Neuronal stem cell (in vitro differentiated cells): ENCODE measurements at regions not wholly inside any gene's neighbourhood (a gene's known extent, or its start where the extent isn't known, plus 50 kb on each side); places are given as distances from the start of the nearest gene placed in this dataset.
A peak's percentile ranks its signal among the peaks of the same experiment; 100 is the strongest.

ENCODE experiments used
- DNase-seq: peaks from one replicate; pipeline ENCODE4 v3.0.0-alpha.2; 2013; ENCODE audit warnings: low spot score
- H2AFZ ChIP-seq: one replicate; pipeline ENCODE4 v1.6.1; 2013; ENCODE audit warnings: mild to moderate bottlenecking, low read length, inconsistent platforms
- H2AK5ac ChIP-seq: 2 replicates; pipeline ENCODE4 v1.6.1; 2013; ENCODE audit warnings: low read depth, mild to moderate bottlenecking, inconsistent platforms, low read length, moderate library complexity, mixed read lengths
- H2BK120ac ChIP-seq: 2 replicates; pipeline ENCODE4 v1.6.1; 2013; ENCODE audit warnings: low read depth, mild to moderate bottlenecking, inconsistent platforms, low read length, moderate library complexity, mixed read lengths
- H2BK12ac ChIP-seq: one replicate; pipeline ENCODE4 v1.6.1; 2013; ENCODE audit warnings: low read length, inconsistent platforms
- H2BK15ac ChIP-seq: 2 replicates; pipeline ENCODE4 v1.6.1; 2013; ENCODE audit warnings: mild to moderate bottlenecking, low read length, inconsistent platforms, mixed read lengths
- H2BK5ac ChIP-seq: one replicate; pipeline ENCODE4 v1.6.1; 2013; ENCODE audit warnings: inconsistent platforms, mild to moderate bottlenecking, low read length, moderate library complexity
- H3K14ac ChIP-seq: one replicate; pipeline ENCODE4 v1.6.1; 2013; ENCODE audit warnings: low read length, inconsistent platforms
- H3K18ac ChIP-seq: 2 replicates; pipeline ENCODE4 v1.6.1; 2013; ENCODE audit warnings: low read length, inconsistent platforms
- H3K23ac ChIP-seq: 2 replicates; pipeline ENCODE4 v1.6.1; 2013; ENCODE audit warnings: low read depth, mild to moderate bottlenecking, mixed read lengths, low read length, inconsistent platforms; ENCODE audit not compliant: poor library complexity
- H3K27ac ChIP-seq: replicated peaks from 3 replicates; pipeline ENCODE4 v1.5.1; 2013; ENCODE audit warnings: low read length, inconsistent platforms
- H3K27me3 ChIP-seq, 3 experiments: 2 replicates each; pipeline ENCODE4 v1.6.1; 2013; ENCODE audit warnings: low read length in 3 of 3, mild to moderate bottlenecking in 2 of 3, inconsistent platforms in 1 of 3, low read depth in 1 of 3, mixed read lengths in 1 of 3, moderate library complexity in 1 of 3; ENCODE audit not compliant: control insufficient read depth in 3 of 3, insufficient read depth in 3 of 3
- H3K36me3 ChIP-seq, 2 donors: replicated peaks in 1 of 2; 2 replicates each; pipeline ENCODE4 v1.6.1; 2013; ENCODE audit warnings: low read length in 2 of 2; ENCODE audit not compliant: control insufficient read depth in 2 of 2, insufficient read depth in 2 of 2
- H3K4ac ChIP-seq: 2 replicates; pipeline ENCODE4 v1.6.1; 2013; ENCODE audit warnings: inconsistent platforms, mild to moderate bottlenecking, low read length, moderate library complexity
- H3K4me1 ChIP-seq, 2 donors: 1 replicate in 1 of 2; 2 replicates in 1 of 2; pipeline ENCODE4 v1.6.1; 2013; ENCODE audit warnings: low read length in 2 of 2, low read depth in 1 of 2; ENCODE audit not compliant: control insufficient read depth in 2 of 2, insufficient read depth in 1 of 2
- H3K4me2 ChIP-seq: one replicate; pipeline ENCODE4 v1.6.1; 2013; ENCODE audit warnings: mild to moderate bottlenecking, low read length, inconsistent platforms; ENCODE audit not compliant: insufficient read depth, poor library complexity, severe bottlenecking
- H3K4me3 ChIP-seq, 2 donors: 2 replicates each; pipeline ENCODE4 v1.5.1; 2013; ENCODE audit warnings: low read length in 2 of 2, mild to moderate bottlenecking in 2 of 2, inconsistent platforms in 1 of 2, moderate library complexity in 1 of 2
- H3K79me1 ChIP-seq: one replicate; pipeline ENCODE4 v1.6.1; 2013; ENCODE audit warnings: low read depth, mild to moderate bottlenecking, inconsistent platforms, low read length, moderate library complexity
- H3K9ac ChIP-seq: one replicate; pipeline ENCODE4 v1.6.1; 2013; ENCODE audit warnings: mild to moderate bottlenecking, low read depth, low read length, inconsistent platforms; ENCODE audit not compliant: poor library complexity
- H3K9me3 ChIP-seq, 2 donors: replicated peaks in 1 of 2; 2 replicates each; pipeline versions ENCODE3 to v1.6.1; 2013; ENCODE audit warnings: low read length in 2 of 2, mild to moderate bottlenecking in 2 of 2, inconsistent platforms in 1 of 2, low read depth in 1 of 2, mixed read lengths in 1 of 2, moderate library complexity in 1 of 2; ENCODE audit not compliant: control insufficient read depth in 2 of 2, insufficient read depth in 1 of 2
- H4K8ac ChIP-seq: one replicate; pipeline ENCODE4 v1.6.1; 2013; ENCODE audit warnings: low read depth, mild to moderate bottlenecking, inconsistent platforms, low read length, moderate library complexity
- H4K91ac ChIP-seq: one replicate; pipeline ENCODE4 v1.6.1; 2013; ENCODE audit warnings: low read length, low read depth, mild to moderate bottlenecking, inconsistent platforms; ENCODE audit not compliant: poor library complexity
- WGBS, 2 donors: extraction: QIAGEN DNeasy Blood & Tissue Kit; methylation state at CpG; one replicate each; pipeline ENCODE4 v1.1.7; 2013; ENCODE audit warnings: missing lambda C conversion rate in 2 of 2, mixed read lengths in 1 of 2; ENCODE audit not compliant: insufficient read length in 2 of 2, insufficient replicate concordance in 1 of 2; ENCODE audit errors: extremely low coverage in 2 of 2; 5-methylcytosine and 5-hydroxymethylcytosine counted together

DNA sequence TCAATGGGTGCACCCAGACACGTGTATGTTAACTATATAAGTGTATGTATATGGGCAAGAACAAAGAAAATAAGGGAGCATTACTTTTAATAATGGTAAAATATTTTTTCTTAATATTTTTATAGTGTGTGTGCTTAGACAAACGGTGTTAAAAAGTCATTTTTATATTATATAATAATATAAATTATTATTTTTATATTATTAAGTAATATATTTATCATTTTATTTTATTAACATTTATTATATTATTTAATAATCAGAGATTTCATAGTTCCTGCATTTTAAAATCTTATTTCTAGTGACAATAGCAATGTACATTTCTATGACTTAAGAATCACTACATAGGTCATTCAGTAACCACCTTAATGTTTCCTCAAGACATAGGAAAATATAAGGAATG is 184.4 kb downstream of the SLITRK5 start:
- Histone ChIP-seq H3K14ac (no peak overlapping the region), H2BK15ac (no peak overlapping the region), H4K91ac (no peak overlapping the region), H3K4ac (no peak overlapping the region), H3K23ac (no peak overlapping the region), H3K4me2 (no peak overlapping the region), H3K27me3 (no peaks in the 10 kb centered on the region), H3K9me3 (no peaks in the 10 kb centered on the region), H3K36me3 (no peaks in the 10 kb centered on the region), H3K4me1 (no peaks in the 10 kb centered on the region), H2BK120ac (no peak overlapping the region), H4K8ac (no peak overlapping the region), H2AFZ (no peak overlapping the region), H2BK12ac (no peak overlapping the region), H3K9ac (no peak overlapping the region), H3K18ac (no peak overlapping the region), H3K27ac (no peak overlapping the region), H3K4me3 (no peak overlapping the region), H2BK5ac (no peak overlapping the region), H3K79me1 (no peaks in the 10 kb centered on the region), H2AK5ac (no peak overlapping the region)
- no peak for DNase-seq
- no CpG with 5 or more reads among the region's 2 CpGs for WGBS, 2 donors

DNA sequence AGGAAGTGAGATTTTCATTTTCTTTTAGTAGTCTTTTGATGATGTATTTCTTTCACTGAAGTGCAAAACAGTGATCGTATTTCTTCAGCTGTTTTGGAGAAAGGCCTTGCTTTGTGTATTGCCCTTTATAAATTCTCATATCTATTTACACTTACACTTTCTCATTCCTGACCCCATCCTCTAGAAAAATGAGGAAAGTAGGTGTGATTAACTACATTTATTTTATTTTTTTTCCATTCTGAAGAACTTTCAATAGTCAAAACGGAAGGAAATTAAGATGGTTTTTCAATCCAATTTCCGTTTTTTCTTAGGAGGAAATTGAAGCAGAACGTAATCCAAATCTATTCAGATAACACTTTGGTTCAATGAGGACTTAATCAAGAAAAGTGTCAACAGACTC is 188.1 kb downstream of the SLITRK5 start:
- H3K9ac ChIP-seq, result no peak overlapping the region
- H3K36me3 ChIP-seq, result no peaks in the 10 kb centered on the region
- H2BK12ac ChIP-seq, result no peak overlapping the region
- no peak overlapping the region for H3K4me2 ChIP-seq
- no peaks in the 10 kb centered on the region for H3K4me1 ChIP-seq
- no peak overlapping the region for H2BK5ac ChIP-seq
- H2AK5ac ChIP-seq, result no peak overlapping the region
- no peaks in the 10 kb centered on the region for H3K79me1 ChIP-seq
- no peak overlapping the region for H2BK15ac ChIP-seq
- no peak overlapping the region for H4K8ac ChIP-seq
- H2BK120ac ChIP-seq, result no peak overlapping the region
- H3K9me3 ChIP-seq, result no peaks in the 10 kb centered on the region
- H3K4ac ChIP-seq, result no peak overlapping the region
- no peak overlapping the region for H2AFZ ChIP-seq
- no peak overlapping the region for H3K14ac ChIP-seq
- H4K91ac ChIP-seq, result no peak overlapping the region
- H3K18ac ChIP-seq, result no peak overlapping the region
- no peak overlapping the region for H3K4me3 ChIP-seq
- DNase-seq, result no peak
- H3K27me3 ChIP-seq, result no peaks in the 10 kb centered on the region
- H3K23ac ChIP-seq, result no peak overlapping the region
- no peak overlapping the region for H3K27ac ChIP-seq
- no CpG with 5 or more reads among the region's 4 CpGs for WGBS, 2 donors

DNA sequence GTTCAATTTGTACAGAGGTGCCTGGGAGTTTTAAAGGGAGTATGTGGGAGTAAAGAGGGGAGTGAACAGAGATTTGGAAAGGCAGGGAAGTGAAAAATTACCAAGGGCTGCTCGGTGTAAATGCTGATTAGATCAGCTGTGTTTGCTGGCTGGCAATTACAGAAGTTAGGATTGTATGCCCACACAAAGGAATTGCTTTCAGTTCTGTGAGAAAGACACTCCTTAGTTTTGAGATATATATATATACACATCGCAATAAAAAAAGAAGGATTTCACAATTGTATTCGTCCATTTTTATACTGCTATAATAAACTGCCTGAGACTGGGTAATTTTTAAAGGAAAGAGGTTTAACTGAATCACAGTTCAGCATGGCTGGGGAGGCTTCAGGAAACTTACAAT is 196.3 kb downstream of the SLITRK5 start:
- H3K4ac ChIP-seq, result no peak overlapping the region
- H3K79me1 ChIP-seq, result no peaks in the 10 kb centered on the region
- no peak overlapping the region for H3K23ac ChIP-seq
- no peak overlapping the region for H2BK120ac ChIP-seq
- no peak overlapping the region for H3K4me3 ChIP-seq
- no peak overlapping the region for H2BK5ac ChIP-seq
- no CpG with 5 or more reads among the region's 3 CpGs for WGBS, 2 donors
- H2BK15ac ChIP-seq, result no peak overlapping the region
- no peak for DNase-seq
- H3K27me3 ChIP-seq, result no peaks in the 10 kb centered on the region
- no peak overlapping the region for H3K14ac ChIP-seq
- no peak overlapping the region for H3K27ac ChIP-seq
- no peak overlapping the region for H3K4me2 ChIP-seq
- no peak overlapping the region for H2AK5ac ChIP-seq
- H4K8ac ChIP-seq, result no peak overlapping the region
- no peak overlapping the region for H2BK12ac ChIP-seq
- H2AFZ ChIP-seq, result peak overlapping the region; percentile 32
- no peak overlapping the region for H3K18ac ChIP-seq
- H4K91ac ChIP-seq, result no peak overlapping the region
- no peaks in the 10 kb centered on the region for H3K4me1 ChIP-seq
- H3K9me3 ChIP-seq, result no peaks in the 10 kb centered on the region
- H3K9ac ChIP-seq, result no peak overlapping the region
- no peaks in the 10 kb centered on the region for H3K36me3 ChIP-seq

DNA sequence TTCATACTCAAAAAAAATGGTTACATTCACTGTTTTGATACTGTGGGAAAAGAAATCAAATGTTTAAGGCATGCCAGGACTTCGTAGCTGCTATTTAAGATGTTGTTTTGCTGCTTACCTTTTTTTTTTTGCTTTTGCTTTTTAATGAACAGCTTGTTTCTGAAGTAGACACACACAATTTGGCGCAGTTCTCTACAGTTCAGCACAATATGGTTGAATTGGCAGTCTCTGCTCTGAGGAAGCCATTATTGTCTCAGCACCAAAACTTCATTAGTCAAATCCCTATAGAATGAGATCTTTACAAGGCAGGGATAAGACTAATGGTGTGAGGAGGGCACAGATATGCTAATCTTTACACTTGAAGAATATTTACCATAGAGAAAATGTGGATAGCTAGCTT is 197.6 kb downstream of the SLITRK5 start:
- no peaks in the 10 kb centered on the region for H3K27me3 ChIP-seq
- H4K8ac ChIP-seq, result no peak overlapping the region
- H2BK15ac ChIP-seq, result no peak overlapping the region
- WGBS, 2 donors, result no CpG with 5 or more reads among the region's 2 CpGs
- H2AFZ ChIP-seq, result no peak overlapping the region
- H3K23ac ChIP-seq, result no peak overlapping the region
- no peak overlapping the region for H2BK12ac ChIP-seq
- no peaks in the 10 kb centered on the region for H3K79me1 ChIP-seq
- no peak overlapping the region for H3K9ac ChIP-seq
- no peak overlapping the region for H3K4me3 ChIP-seq
- H3K36me3 ChIP-seq, result no peaks in the 10 kb centered on the region
- H3K4me2 ChIP-seq, result no peak overlapping the region
- no peaks in the 10 kb centered on the region for H3K9me3 ChIP-seq
- H2BK120ac ChIP-seq, result no peak overlapping the region
- DNase-seq, result no peak
- H4K91ac ChIP-seq, result no peak overlapping the region
- H3K18ac ChIP-seq, result no peak overlapping the region
- no peak overlapping the region for H3K27ac ChIP-seq
- H3K14ac ChIP-seq, result no peak overlapping the region
- no peak overlapping the region for H3K4ac ChIP-seq
- no peaks in the 10 kb centered on the region for H3K4me1 ChIP-seq
- H2BK5ac ChIP-seq, result no peak overlapping the region
- no peak overlapping the region for H2AK5ac ChIP-seq
